Natural killer cell (primary cell): ENCODE measurements at regions not wholly inside any gene's neighbourhood (a gene's known extent, or its start where the extent isn't known, plus 50 kb on each side); places are given as distances from the start of the nearest gene placed in this dataset.

Source experiments
- ATAC-seq, 3 donors: fragments of 150-1000 bp in 2 of 3; fragments of 200-7000 bp in 1 of 3; cut with Tn5 transposase; 1 replicate in 1 of 3; 2 replicates in 2 of 3; pipeline ENCODE4 v1.10.0; 2021; ENCODE audit warnings: mild to moderate bottlenecking in 2 of 3, moderate library complexity in 2 of 3
- DNase-seq, 2 donors: peaks; one replicate each; pipeline versions ENCODE4 v3.0.0 to v3.0.0-alpha.2; 2013 to 2021; ENCODE audit warnings: mixed read lengths in 1 of 2
- H3K27ac ChIP-seq: one replicate; pipeline ENCODE4 v1.5.1; 2013; ENCODE audit warnings: mild to moderate bottlenecking, low read length
- H3K27me3 ChIP-seq: one replicate; pipeline ENCODE4 v1.6.1; 2013; ENCODE audit warnings: low read length; ENCODE audit not compliant: control insufficient read depth, insufficient read depth
- H3K36me3 ChIP-seq: one replicate; pipeline ENCODE4 v1.6.1; 2013; ENCODE audit warnings: low read length; ENCODE audit not compliant: control insufficient read depth, insufficient read depth
- H3K4me1 ChIP-seq: one replicate; pipeline ENCODE4 v1.6.1; 2013; ENCODE audit warnings: low read length; ENCODE audit not compliant: control insufficient read depth, insufficient read depth
- H3K4me3 ChIP-seq: one replicate; pipeline ENCODE4 v1.5.1; 2013; ENCODE audit warnings: low read length
- H3K9me3 ChIP-seq: one replicate; pipeline ENCODE4 v1.6.1; 2013; ENCODE audit warnings: low read length; ENCODE audit not compliant: control insufficient read depth, insufficient read depth
- H3K27ac Mint-ChIP-seq, 2 donors: one replicate each; pipeline ENCODE4 v1.8.0; 2022; ENCODE audit warnings: mild to moderate bottlenecking in 2 of 2, mixed read lengths in 2 of 2, moderate library complexity in 1 of 2
- H3K27me3 Mint-ChIP-seq, 2 donors: one replicate each; pipeline ENCODE4 v1.8.0; 2022; ENCODE audit warnings: low read depth in 2 of 2, mixed read lengths in 2 of 2
- H3K36me3 Mint-ChIP-seq: one replicate; pipeline ENCODE4 v1.8.0; 2022; ENCODE audit warnings: mixed read lengths
- H3K4me1 Mint-ChIP-seq, 2 donors: one replicate each; pipeline ENCODE4 v1.8.0; 2022; ENCODE audit warnings: mixed read lengths in 2 of 2
- H3K4me3 Mint-ChIP-seq: one replicate; pipeline ENCODE4 v1.8.0; 2022; ENCODE audit warnings: mild to moderate bottlenecking, moderate library complexity, mixed read lengths
- H3K9me3 Mint-ChIP-seq, 2 donors: one replicate each; pipeline ENCODE4 v1.8.0; 2022; ENCODE audit warnings: mixed read lengths in 2 of 2
- WGBS: methylation state at CpG from one replicate; pipeline ENCODE4 v1.1.7; 2013; ENCODE audit warnings: missing lambda C conversion rate; ENCODE audit not compliant: insufficient coverage; 5-methylcytosine and 5-hydroxymethylcytosine counted together
- intact Hi-C: fragments of 100-400 bp; cut with micrococcal nuclease; formaldehyde crosslinking; loops from one replicate; pipeline ENCODE4 v1.14.2; 2022
- TF ChIP-seq, protein P1 (sequence below): fragments of 200-600 bp; IDR thresholded peaks from one replicate; pipeline ENCODE4 v1.8.0; 2022; ENCODE audit warnings: antibody characterized with exemption

- TF ChIP-seq, protein P1, sequence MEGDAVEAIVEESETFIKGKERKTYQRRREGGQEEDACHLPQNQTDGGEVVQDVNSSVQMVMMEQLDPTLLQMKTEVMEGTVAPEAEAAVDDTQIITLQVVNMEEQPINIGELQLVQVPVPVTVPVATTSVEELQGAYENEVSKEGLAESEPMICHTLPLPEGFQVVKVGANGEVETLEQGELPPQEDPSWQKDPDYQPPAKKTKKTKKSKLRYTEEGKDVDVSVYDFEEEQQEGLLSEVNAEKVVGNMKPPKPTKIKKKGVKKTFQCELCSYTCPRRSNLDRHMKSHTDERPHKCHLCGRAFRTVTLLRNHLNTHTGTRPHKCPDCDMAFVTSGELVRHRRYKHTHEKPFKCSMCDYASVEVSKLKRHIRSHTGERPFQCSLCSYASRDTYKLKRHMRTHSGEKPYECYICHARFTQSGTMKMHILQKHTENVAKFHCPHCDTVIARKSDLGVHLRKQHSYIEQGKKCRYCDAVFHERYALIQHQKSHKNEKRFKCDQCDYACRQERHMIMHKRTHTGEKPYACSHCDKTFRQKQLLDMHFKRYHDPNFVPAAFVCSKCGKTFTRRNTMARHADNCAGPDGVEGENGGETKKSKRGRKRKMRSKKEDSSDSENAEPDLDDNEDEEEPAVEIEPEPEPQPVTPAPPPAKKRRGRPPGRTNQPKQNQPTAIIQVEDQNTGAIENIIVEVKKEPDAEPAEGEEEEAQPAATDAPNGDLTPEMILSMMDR, result no peak
- Histone ChIP-seq H3K4me3 (no peak overlapping the region), H3K9me3 (no peaks in the 10 kb centered on the region), H3K27me3 (no peaks in the 10 kb centered on the region), H3K36me3 (no peaks in the 10 kb centered on the region), H3K4me1 (no peaks in the 10 kb centered on the region), H3K27ac (no peak overlapping the region)
- Mint-ChIP-seq H3K9me3 (no peaks in the 10 kb centered on the region), H3K27ac (no peak overlapping the region), H3K4me1 (no peaks in the 10 kb centered on the region), H3K36me3 (no peaks in the 10 kb centered on the region), H3K4me3 (no peak overlapping the region), H3K27me3 (peaks cover 0 to 10% of the 10 kb centered on the region in 2 donors)
- WGBS, result 93% methylated on average over 2 of the region's 4 CpGs
- ATAC-seq (no peak), DNase-seq (no peak)
- intact Hi-C loops, result no loop called here
Measured at GRCh38 chrX:69066966-69067525, 98.2 kb downstream of the PJA1 start.

DNA sequence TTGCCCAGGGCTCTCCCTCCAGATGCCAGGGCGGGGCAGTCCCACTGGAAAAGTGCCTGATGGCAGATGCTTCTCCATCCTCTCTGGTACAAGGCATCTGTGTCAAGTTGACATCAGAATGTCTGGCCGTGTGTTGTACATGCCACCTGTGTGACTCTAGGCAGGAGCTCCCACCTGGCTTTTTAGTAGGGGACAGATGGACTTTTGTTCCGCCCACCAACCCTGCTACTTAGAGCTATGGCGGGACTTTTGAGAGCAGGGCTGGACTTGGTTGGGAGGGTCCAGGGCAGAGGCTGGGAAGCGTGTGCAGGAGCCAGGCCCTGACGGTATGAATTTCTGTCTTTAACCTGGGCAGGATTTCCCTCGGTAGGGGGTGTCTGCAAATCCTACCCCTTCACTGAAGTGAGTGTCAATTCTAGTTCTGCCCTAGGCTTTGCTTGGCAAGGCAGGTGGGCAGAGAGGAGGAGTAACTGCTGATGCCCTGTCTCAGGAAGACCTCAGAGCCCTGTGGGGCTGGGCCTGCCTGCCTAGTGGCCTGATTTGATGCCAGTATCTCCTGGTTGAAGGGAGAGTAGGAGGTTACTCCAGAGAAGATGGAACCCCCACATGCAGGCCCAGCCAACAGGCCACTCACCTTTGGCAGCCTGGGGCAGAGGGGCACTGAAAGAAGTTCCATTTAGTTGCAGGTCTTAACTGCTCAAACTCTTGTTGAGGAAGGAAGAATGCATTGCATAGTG, 99.1 kb downstream of the PJA1 start:
- Mint-ChIP-seq H3K27me3 (peaks cover 0 to 10% of the 10 kb centered on the region in 2 donors), H3K27ac (no peak overlapping the region), H3K4me1 (no peaks in the 10 kb centered on the region), H3K36me3 (no peaks in the 10 kb centered on the region), H3K4me3 (no peak overlapping the region), H3K9me3 (no peaks in the 10 kb centered on the region)
- H3K9me3 ChIP-seq, result no peaks in the 10 kb centered on the region
- no peak overlapping the region for H3K27ac ChIP-seq
- DNase-seq, result no peak
- no peaks in the 10 kb centered on the region for H3K4me1 ChIP-seq
- intact Hi-C loops, result no loop called here
- no peaks in the 10 kb centered on the region for H3K36me3 ChIP-seq
- TF ChIP-seq, protein P1, result no peak
- no peaks in the 10 kb centered on the region for H3K27me3 ChIP-seq
- H3K4me3 ChIP-seq, result no peak overlapping the region
- no peak for ATAC-seq
- whole genome bisulfite sequencing, result 93% methylated on average over 7 of the region's 7 CpGs

DNA sequence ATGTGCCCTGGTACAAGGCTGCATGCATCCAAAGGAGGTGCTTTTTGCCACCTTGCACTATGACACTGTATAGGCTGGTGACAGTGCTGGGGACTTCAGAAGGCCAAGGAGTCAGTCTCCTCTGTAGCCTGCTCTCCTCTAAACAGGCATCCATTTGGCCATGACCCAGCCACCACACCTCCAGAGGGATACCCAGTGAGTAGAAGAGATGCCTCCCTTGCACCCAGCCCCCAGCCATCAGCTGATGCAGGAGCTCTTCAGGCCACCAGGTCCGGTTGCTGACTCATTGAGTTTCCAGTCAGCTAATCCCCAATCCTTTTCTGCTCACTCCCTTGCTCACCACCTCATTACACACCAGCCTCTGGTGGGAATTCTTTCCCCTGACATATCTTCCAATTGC, 99.8 kb downstream of the PJA1 start:
- H3K27me3 ChIP-seq, result no peaks in the 10 kb centered on the region
- H3K9me3 Mint-ChIP-seq, result no peaks in the 10 kb centered on the region
- H3K27me3 Mint-ChIP-seq, result peaks cover 0 to 10% of the 10 kb centered on the region in 2 donors
- TF ChIP-seq, protein P1, result no peak
- H3K9me3 ChIP-seq, result no peaks in the 10 kb centered on the region
- H3K27ac ChIP-seq, result no peak overlapping the region
- no peak for ATAC-seq
- no peak for DNase-seq
- H3K4me3 ChIP-seq, result no peak overlapping the region
- WGBS, result 80% methylated on average over 1 of the region's 1 CpG
- H3K36me3 Mint-ChIP-seq, result no peaks in the 10 kb centered on the region
- intact Hi-C loops, result no loop called here
- H3K4me1 Mint-ChIP-seq, result no peaks in the 10 kb centered on the region
- H3K36me3 ChIP-seq, result no peaks in the 10 kb centered on the region
- H3K27ac Mint-ChIP-seq, result no peak overlapping the region
- H3K4me3 Mint-ChIP-seq, result no peak overlapping the region
- H3K4me1 ChIP-seq, result no peaks in the 10 kb centered on the region

- Mint-ChIP-seq H3K27ac (no peak overlapping the region), H3K4me3 (no peak overlapping the region), H3K27me3 (peaks cover 0 to 10% of the 10 kb centered on the region in 2 donors), H3K36me3 (no peaks in the 10 kb centered on the region), H3K9me3 (no peaks in the 10 kb centered on the region), H3K4me1 (no peaks in the 10 kb centered on the region)
- H3K27ac ChIP-seq, result no peak overlapping the region
- H3K9me3 ChIP-seq, result no peaks in the 10 kb centered on the region
- WGBS, result 92% methylated on average over 3 of the region's 4 CpGs
- no peak overlapping the region for H3K4me3 ChIP-seq
- no peaks in the 10 kb centered on the region for H3K36me3 ChIP-seq
- TF ChIP-seq, protein P1, result no peak
- ATAC-seq, result no peak
- H3K4me1 ChIP-seq, result no peaks in the 10 kb centered on the region
- no peak for DNase-seq
- intact Hi-C loops, result no loop called here
- no peaks in the 10 kb centered on the region for H3K27me3 ChIP-seq
Measured at GRCh38 chrX:69063486-69063885, 101.8 kb downstream of the PJA1 start.
